Activated CD4-positive, alpha-beta memory T cell treated with anti-CD3 and anti-CD28 coated beads, Interleukin-2, amount 10 ng/mL, durations not matched to agents 7 days and 5 days (primary cell): ENCODE measurements at regions not wholly inside any gene's neighbourhood (a gene's known extent, or its start where the extent isn't known, plus 50 kb on each side); places are given as distances from the start of the nearest gene placed in this dataset.
"Not testable (repeated sequence)": the region's sequence is repeated elsewhere in the genome, so short reads cannot be mapped to it uniquely, and the experiment has no call there.

Source experiments
- CTCF ChIA-PET: fragments of 350-600 bp; sonication (Branson Sonifier 250); formaldehyde crosslinking; loops from one replicate; lab custom pipeline; 2021; ENCODE audit warnings: antibody characterized with exemption, inconsistent platforms; lab: Charles Lee
- POLR2A ChIA-PET: fragments of 350-600 bp; sonication (Branson Sonifier 250); formaldehyde crosslinking; loops from one replicate; lab custom pipeline; 2021; ENCODE audit warnings: antibody characterized with exemption; lab: Charles Lee
- DNase-seq: peaks from one replicate; pipeline ENCODE4 v3.0.0-alpha.2; 2020
- H3K27ac Mint-ChIP-seq: one replicate; pipeline ENCODE4 v1.8.0; 2021; ENCODE audit warnings: mild to moderate bottlenecking, mixed read lengths
- H3K27me3 Mint-ChIP-seq: one replicate; pipeline ENCODE4 v1.8.0; 2021; ENCODE audit warnings: mixed read lengths
- H3K36me3 Mint-ChIP-seq: one replicate; pipeline ENCODE4 v1.8.0; 2021; ENCODE audit warnings: low read depth, mixed read lengths
- H3K4me1 Mint-ChIP-seq: one replicate; pipeline ENCODE4 v1.8.0; 2021; ENCODE audit warnings: mixed read lengths
- H3K4me3 Mint-ChIP-seq: one replicate; pipeline ENCODE4 v1.8.0; 2021; ENCODE audit warnings: mild to moderate bottlenecking, mixed read lengths
- H3K9me3 Mint-ChIP-seq: one replicate; pipeline ENCODE4 v1.8.0; 2021; ENCODE audit warnings: mixed read lengths

DNA sequence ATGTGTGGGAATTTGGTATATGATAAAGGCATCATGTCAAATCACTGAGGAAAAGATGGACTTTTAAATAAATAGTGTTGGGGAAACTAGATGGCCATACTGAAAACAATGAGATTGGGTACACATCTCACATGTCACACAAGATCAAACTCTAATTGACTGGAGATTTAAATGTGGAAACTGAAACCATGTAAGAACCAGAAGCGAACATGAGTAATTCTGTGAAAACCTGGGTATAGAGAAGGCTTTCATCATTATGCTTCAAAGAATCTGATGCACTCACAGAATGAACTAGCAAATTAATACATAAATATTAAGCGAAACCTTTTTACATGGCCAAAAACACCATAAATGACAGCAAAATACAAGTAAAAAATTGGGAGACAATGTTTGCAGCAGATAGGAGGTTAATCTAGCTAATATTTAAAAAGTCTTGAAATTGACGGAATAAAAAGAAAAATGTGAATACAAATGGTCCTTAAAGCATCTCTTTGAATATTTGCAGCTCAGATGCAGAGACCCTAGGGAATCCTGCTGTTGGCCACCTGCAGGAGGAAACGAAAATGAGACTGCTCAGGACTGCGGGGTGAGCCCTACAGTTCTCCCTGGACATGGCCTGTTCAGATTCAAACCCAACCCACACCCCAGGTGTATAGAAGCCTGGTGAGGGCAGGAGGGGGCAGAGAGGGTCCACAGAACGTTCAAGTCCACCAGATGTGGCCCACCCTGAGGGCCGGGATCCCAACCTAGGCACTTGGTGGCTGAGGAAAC is 297.6 kb upstream of the WSB1 start:
- H3K9me3 Mint-ChIP-seq, H3K4me3 Mint-ChIP-seq, POLR2A ChIA-PET, DNase-seq, CTCF ChIA-PET, H3K36me3 Mint-ChIP-seq, H3K4me1 Mint-ChIP-seq, H3K27me3 Mint-ChIP-seq, H3K27ac Mint-ChIP-seq: not testable (repeated sequence)

DNA sequence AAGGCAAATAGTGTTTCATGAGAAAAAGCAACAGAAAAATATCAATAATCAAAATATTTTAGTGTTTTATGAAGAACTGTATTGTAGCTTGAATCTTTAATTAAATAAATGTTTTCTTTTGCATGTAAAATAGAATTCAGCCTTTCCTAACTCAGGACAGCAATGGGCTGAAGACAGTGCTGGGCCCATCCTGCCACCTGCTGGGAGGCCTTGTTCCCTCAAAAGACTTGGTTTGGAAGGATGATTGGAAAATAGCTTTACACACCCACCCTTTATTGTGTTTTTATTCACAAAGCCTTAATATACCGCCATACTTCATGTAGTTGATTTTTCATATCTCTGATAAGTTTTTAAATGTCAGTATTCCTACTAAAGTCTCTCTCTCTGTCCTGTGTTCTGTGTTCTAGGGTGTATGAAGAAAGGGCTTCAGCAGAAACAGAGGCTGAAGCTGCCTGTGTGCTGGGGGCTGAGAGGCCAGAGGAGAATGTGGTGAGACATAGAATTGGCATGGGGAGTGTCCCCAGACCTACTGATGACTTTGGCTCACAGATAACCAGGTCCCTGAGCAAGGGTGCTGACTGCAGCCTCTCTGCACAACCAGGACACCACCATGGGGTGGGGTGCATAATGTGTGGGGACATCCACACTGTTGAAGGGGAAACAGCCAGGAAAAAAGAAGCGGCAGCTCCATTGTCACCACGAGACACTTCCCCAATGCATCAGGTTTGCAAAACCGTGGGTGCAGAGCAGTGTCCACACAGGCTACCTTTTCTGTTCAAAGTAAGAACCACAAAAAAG is 286.0 kb upstream of the WSB1 start:
- H3K36me3 Mint-ChIP-seq, POLR2A ChIA-PET, H3K4me3 Mint-ChIP-seq, H3K4me1 Mint-ChIP-seq, DNase-seq, CTCF ChIA-PET, H3K27ac Mint-ChIP-seq, H3K27me3 Mint-ChIP-seq: not testable (repeated sequence)
- H3K9me3 Mint-ChIP-seq, result peaks cover 19% of the 10 kb centered on the region

DNA sequence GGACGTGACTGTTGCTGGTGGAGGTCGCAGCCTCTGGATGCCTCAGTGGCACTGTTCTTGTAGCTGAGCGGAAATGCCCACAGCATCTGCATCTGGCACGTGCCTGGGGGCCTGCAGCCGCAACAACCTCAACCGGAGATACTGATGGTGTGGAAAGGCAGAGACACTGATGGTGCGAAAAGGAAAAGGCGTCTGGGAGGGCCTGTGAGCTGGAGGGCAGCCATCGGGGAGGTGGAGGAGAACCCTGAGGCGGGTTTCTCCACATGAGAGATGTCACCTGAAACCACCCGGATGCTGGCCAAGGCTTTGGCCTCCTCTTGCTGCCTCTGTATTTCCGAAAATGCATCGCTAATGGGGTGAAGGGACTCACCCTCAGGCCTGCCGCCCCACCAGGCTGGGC is 284.8 kb upstream of the WSB1 start:
- no peak for DNase-seq
- Mint-ChIP-seq H3K27ac (no peak overlapping the region), H3K9me3 (peaks cover 13% of the 10 kb centered on the region), H3K4me1 (no peaks in the 10 kb centered on the region), H3K27me3 (no peaks in the 10 kb centered on the region), H3K36me3 (no peaks in the 10 kb centered on the region), H3K4me3 (no peak overlapping the region)
- CTCF ChIA-PET, result no interaction called here
- POLR2A ChIA-PET, result no interaction called here

DNA sequence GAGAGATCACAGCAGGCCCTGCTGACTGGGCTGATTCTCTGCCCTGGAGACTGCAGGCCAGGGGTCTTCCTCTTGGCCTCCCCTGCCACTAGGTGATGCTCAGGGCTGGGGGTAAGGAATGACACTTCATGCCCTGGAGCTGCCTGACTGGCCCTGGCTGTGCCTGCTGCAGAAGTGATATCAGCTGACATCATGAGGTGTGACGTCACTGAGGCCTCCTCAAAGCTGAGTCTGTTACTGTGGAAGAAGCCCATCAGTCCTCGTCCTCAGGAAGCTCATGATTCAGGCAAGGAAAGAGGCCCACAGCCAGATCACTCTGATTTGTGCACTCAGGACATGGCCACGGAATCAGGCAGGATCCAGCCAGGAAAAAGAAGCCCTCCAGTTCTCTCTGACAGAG is 283.8 kb upstream of the WSB1 start:
- H3K4me3 Mint-ChIP-seq, H3K27me3 Mint-ChIP-seq, H3K4me1 Mint-ChIP-seq, DNase-seq, H3K27ac Mint-ChIP-seq, CTCF ChIA-PET, POLR2A ChIA-PET, H3K36me3 Mint-ChIP-seq: not testable (repeated sequence)
- peaks cover 10% of the 10 kb centered on the region for H3K9me3 Mint-ChIP-seq

DNA sequence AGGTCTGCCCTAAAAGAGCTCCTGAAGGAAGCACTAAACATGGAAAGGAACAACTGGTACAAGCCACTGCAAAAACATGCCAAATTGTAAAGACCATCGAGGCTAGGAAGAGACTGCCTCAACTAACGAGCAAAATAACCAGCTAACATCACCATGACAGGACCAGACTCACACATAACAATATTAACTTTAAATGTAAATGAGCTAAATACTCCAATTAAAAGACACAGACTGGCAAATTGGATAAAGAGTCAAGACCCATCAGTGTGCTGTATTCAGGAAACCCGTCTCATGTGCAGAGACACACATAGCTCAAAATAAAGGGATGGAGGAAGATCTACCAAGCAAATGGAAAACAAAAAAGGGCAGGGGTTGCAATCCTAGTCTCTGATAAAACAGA is 263.4 kb upstream of the WSB1 start:
- DNase-seq, H3K4me1 Mint-ChIP-seq, H3K4me3 Mint-ChIP-seq, H3K27me3 Mint-ChIP-seq, H3K9me3 Mint-ChIP-seq, H3K36me3 Mint-ChIP-seq, POLR2A ChIA-PET, CTCF ChIA-PET, H3K27ac Mint-ChIP-seq: not testable (repeated sequence)

DNA sequence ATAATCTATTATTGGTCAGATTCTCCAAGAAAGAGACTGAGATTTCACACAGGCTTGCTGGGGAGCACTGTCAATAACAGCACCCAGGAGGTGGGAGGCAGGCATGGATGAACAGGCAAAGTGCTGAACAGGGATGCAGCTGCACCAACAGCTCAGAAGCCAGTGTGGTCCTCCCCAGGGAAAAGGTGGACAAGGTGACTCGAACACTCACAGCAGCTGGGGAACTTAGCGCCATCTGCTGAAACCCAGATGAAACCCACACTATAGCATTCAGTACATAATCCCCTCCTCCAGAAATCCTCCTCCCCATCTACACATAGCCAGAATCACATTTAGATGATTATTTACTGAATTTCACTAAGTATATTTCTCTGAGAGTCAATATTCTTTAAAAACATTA is 255.2 kb upstream of the WSB1 start:
- Mint-ChIP-seq H3K4me1 (no peaks in the 10 kb centered on the region), H3K36me3 (no peaks in the 10 kb centered on the region)

DNA sequence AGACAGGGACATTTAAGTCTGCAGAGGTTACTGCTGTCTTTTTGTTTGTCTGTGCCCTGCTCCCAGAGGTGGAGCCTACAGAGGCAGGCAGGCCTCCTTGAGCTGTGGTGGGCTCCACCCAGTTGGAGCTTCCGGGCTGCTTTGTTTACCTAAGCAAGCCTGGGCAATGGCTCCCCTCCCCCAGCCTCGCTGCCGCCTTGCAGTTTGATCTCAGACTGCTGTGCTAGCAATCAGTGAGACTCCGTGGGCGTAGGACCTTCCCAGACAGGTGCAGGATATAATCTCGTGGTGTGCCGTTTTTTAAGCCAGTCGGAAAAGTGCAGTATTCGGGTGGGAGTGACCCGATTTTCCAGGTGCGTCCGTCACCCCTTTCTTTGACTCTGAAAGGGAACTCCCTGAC is 248.9 kb upstream of the WSB1 start:
- not testable (repeated sequence) for H3K27me3 Mint-ChIP-seq

More for the DNA sequence above, 255.2 kb upstream of the WSB1 start:
- ChIA-PET CTCF (no interaction called here), POLR2A (no interaction called here)
- Mint-ChIP-seq H3K27me3 (no peaks in the 10 kb centered on the region), H3K27ac (no peak overlapping the region), H3K9me3 (peaks cover 4% of the 10 kb centered on the region), H3K4me3 (no peak overlapping the region)
- no peak for DNase-seq

DNA sequence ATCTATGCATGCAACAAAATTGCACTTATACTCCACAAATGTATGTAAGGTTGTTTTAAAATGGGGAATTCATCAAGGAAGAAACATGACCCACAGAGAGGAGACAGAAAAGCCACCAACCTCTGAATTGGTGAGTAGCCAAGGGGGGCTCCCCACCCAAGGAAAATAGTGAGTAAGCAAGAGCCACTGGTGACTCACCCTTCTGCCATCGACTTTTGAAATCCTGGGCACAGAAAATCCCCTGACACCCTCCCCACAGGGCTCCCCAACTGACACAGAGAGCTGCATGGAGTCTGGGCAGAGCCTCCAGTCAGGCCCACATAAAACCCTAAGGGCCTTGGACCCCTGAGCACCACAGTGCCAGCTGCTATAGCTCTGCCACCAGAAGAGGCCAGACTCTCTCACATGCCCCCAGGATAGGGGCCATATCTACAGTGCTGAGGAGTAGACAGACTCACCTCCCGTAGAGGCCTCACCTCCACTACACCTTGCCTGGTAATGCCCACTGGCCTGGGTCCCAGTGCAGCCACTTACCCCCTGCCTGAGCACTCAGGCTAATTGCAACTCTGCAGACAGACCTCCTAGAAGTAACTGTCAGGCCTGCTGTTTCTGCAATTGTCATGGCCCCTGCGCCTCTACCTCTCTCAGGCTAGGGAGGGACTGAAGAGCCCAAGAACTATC is 244.7 kb upstream of the WSB1 start:
- H3K36me3 Mint-ChIP-seq, result no peaks in the 10 kb centered on the region
- H3K4me1 Mint-ChIP-seq, result no peaks in the 10 kb centered on the region
- no peak overlapping the region for H3K4me3 Mint-ChIP-seq
- peaks cover 6% of the 10 kb centered on the region for H3K9me3 Mint-ChIP-seq
- ChIA-PET POLR2A (no interaction called here), CTCF (no interaction called here)
- no peak for DNase-seq
- no peaks in the 10 kb centered on the region for H3K27me3 Mint-ChIP-seq
- no peak overlapping the region for H3K27ac Mint-ChIP-seq

More for the DNA sequence above, 248.9 kb upstream of the WSB1 start:
- CTCF ChIA-PET, H3K36me3 Mint-ChIP-seq, H3K4me3 Mint-ChIP-seq, H3K9me3 Mint-ChIP-seq, H3K4me1 Mint-ChIP-seq, DNase-seq, POLR2A ChIA-PET, H3K27ac Mint-ChIP-seq: not testable (repeated sequence)

DNA sequence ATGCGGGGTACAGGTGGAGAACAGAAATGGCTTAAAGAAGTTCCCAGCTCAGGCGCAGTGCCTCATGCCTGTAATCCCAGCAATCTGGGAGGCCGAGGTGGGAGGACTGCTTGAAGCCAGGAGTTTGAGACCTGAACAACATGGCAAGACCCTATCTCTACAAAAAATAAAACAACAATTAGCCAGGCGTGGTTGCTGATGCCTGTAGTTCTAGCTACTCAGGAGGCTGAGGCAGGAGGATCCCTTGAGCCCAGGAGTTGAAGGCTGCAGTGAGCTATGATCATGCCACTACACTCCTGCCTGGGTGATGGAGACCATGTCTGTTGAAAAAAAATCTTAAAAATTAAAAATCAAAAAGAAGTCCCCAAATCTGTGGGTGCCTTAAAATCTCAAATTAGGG is 228.3 kb upstream of the WSB1 start:
- Mint-ChIP-seq H3K27ac (no peak overlapping the region), H3K4me1 (no peaks in the 10 kb centered on the region), H3K36me3 (no peaks in the 10 kb centered on the region), H3K27me3 (no peaks in the 10 kb centered on the region), H3K4me3 (no peak overlapping the region), H3K9me3 (no peaks in the 10 kb centered on the region)
- CTCF ChIA-PET, result no interaction called here
- POLR2A ChIA-PET, result no interaction called here
- DNase-seq, result no peak

DNA sequence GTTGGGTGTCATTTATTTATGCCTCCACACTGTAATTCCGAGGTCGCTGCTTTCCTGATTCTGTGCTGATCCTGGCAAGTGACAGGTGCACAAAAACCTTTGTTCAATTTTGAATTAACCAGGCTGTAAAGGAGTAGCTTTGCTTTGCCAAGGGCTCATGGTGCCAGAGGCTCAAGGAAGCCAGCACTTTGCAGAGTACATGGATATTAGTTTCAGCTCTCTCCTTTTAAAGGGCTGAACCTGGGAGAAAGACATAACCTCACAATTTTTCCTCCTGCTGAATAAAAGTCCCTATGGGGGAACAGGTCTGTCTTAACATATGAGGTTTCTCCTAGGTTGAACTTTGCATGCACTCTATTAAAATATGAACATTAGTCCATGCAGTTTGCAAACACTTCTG is 227.6 kb upstream of the WSB1 start:
- Mint-ChIP-seq H3K9me3 (no peaks in the 10 kb centered on the region), H3K27me3 (no peaks in the 10 kb centered on the region), H3K27ac (no peak overlapping the region), H3K4me1 (no peaks in the 10 kb centered on the region), H3K36me3 (no peaks in the 10 kb centered on the region), H3K4me3 (no peak overlapping the region)
- DNase-seq, result no peak
- POLR2A ChIA-PET, result no interaction called here
- CTCF ChIA-PET, result no interaction called here

DNA sequence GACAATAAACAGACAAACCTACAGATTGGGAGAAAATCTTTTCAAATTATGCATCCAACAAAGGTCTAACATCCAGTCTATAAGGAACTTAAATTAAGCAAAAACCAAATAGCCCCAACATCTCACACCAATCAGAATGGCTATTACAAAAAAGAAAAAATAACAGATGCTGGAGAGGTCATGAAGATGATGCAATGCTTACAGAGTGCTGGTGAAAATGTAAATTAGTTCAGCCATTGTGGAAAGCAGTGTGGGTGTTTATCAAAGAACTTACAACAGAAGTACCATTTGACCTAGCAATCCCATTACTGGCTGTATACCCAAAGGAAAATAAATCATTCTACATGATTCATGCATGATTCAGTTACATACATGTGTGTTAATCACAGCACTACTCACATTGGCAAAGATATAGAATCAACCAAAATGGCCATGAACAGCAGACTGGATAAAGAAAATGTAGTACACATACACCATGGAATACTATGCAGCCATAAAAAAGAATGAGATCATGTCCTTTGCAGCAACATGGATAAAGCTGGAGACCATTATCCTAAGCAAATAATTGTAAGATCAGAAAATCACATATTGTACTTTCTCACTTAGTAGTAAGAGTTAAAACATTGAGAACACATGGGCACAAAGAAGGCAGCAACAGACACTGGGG is 223.9 kb upstream of the WSB1 start:
- POLR2A ChIA-PET, result no interaction called here
- Mint-ChIP-seq H3K27ac (no peak overlapping the region), H3K4me1 (no peaks in the 10 kb centered on the region), H3K4me3 (no peak overlapping the region), H3K27me3 (no peaks in the 10 kb centered on the region), H3K36me3 (no peaks in the 10 kb centered on the region), H3K9me3 (no peaks in the 10 kb centered on the region)
- no peak for DNase-seq
- CTCF ChIA-PET, result no interaction called here

DNA sequence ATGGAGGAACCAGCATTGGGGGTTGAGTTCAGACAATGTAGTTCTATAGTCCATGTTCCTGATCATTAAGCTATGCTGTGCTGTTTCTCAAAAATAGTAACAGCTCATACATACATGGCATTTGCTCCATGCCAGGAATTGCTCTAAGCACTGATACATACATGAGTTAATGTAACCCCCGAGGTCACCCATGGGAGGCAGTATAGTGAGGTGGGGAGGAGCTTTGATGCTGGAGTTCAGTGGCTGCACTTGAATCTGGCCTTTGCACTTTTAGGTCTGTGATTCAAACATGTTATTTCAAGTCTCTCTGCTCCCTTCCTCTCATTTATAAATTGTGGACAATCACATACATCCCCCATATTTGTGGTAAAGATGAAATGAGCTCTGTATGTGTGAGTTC is 223.1 kb upstream of the WSB1 start:
- H3K27me3 Mint-ChIP-seq, result peaks cover 3% of the 10 kb centered on the region
- no peak overlapping the region for H3K27ac Mint-ChIP-seq
- H3K36me3 Mint-ChIP-seq, result no peaks in the 10 kb centered on the region
- DNase-seq, result no peak
- no peak overlapping the region for H3K4me3 Mint-ChIP-seq
- CTCF ChIA-PET, result no interaction called here
- POLR2A ChIA-PET, result no interaction called here
- H3K9me3 Mint-ChIP-seq, result no peaks in the 10 kb centered on the region
- no peaks in the 10 kb centered on the region for H3K4me1 Mint-ChIP-seq

DNA sequence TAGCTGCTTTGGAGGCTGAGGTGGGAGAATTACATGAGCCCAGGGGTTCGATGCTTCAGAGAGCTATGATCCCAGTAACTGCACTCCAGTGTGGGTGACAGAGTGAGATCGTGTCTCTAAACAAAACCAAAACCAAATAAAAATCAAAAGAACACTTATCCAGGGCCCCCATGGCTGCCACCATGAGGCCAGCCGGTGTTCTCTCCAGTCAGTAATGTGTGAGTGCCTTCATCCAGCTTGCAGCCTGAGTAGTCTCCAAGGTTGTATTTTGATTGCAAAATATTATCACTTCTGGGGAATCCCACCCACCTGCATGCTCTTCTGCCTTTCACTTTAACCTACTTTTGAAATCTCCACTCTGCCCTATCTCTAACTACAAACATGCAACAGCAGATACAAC is 221.0 kb upstream of the WSB1 start:
- Mint-ChIP-seq H3K4me3 (no peak overlapping the region), H3K27me3 (peaks cover 3% of the 10 kb centered on the region), H3K4me1 (no peaks in the 10 kb centered on the region), H3K36me3 (no peaks in the 10 kb centered on the region), H3K9me3 (no peaks in the 10 kb centered on the region), H3K27ac (no peak overlapping the region)
- DNase-seq, result no peak
- CTCF ChIA-PET, result no interaction called here
- POLR2A ChIA-PET, result no interaction called here
